Peyer's patch (tissue), 4 donors: ENCODE measurements at regions not wholly inside any gene's neighbourhood (a gene's known extent, or its start where the extent isn't known, plus 50 kb on each side); places are given as distances from the start of the nearest gene placed in this dataset.

Experiments
- CTCF ChIP-seq, 6 experiments: fragments of 450-650 bp in 4 of 6; fragments of 200-600 bp in 2 of 6; sonication (generic) in 1 of 6; IDR thresholded peaks; one replicate each; pipeline ENCODE4 v1.5.1; 2017 to 2019; ENCODE audit warnings: antibody characterized with exemption in 6 of 6, mild to moderate bottlenecking in 3 of 6, moderate library complexity in 1 of 6
- POLR2A ChIP-seq, 2 donors: fragments of 450-650 bp; IDR thresholded peaks; one replicate each; pipeline ENCODE4 v1.5.1; 2017; ENCODE audit warnings: antibody characterized with exemption in 2 of 2, mild to moderate bottlenecking in 2 of 2, moderate library complexity in 2 of 2

DNA sequence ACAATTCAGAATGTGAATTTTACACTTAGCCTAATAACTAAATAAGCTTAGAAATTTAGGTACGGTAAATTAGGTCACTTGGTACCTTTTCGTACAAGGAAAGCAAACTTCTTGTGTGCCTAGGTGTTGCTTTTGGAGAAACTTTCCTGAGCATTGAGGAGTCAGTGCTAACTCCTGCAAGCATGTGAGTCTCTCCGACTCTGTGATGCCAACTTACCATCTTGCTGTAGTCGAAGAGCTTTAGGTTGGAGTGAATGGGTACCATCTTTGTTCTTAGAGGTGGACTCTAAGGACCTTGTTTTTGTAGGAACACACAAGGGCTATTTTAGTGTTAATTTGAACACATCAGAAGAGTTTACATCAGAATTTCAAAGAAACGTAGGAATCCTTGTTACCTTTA, 688.9 kb downstream of the USP25 start:
- TF ChIP-seq CTCF (IDR thresholded peaks at IDR 0.05) (no peak), POLR2A (IDR thresholded peaks at IDR 0.05) (no peak)
